ENCODE measurements at regions not wholly inside any gene's neighbourhood (a gene's known extent, or its start where the extent isn't known, plus 50 kb on each side); places are given as distances from the start of the nearest gene placed in this dataset.

DNA sequence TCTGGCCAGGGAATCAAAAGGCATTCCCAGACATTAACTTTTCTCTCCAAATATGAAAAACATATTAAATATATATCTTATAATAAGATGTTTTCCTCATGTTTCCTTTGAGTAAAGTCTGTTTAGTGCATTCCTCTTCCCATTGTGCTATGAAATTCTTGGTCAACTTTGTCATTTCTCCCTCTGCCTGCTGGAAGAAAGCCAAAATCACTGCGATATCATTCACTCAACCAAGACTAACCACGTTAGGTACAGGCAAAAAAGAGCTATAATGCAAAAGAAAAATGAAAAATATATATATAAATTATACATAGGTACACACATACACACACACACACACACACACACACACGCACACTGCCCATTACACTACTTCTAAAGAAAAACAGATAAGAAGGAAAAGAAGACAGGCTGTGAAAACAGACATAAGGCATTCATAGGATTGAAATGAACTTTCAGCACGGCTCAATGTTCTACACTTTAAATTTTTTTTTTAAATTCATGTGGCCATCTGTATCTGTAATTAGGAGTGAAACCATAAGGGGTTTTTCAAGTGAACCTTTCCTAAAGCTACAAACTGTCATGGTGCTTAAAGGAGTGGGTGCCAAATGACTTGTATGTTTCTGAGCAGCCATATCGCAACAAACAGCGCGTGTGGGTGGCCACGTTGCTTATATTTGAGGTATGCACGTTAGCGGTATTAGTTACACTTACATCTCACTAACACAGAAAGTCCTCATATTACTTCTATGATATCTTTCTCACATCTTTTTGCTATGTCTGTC, 71.6 kb upstream of the PSMD7 start:
- no peak for DNase-seq (ENCODE audit: low spot score)
- Histone ChIP-seq H3K9me3 (ENCODE audit: low read length) (no peaks in the 10 kb centered on the region), H3K79me2 (ENCODE audit: insufficient read depth, low read depth, low read length) (no peaks in the 10 kb centered on the region), H3K4me3 (ENCODE audit: low read depth, low read length, poor library complexity, severe bottlenecking) (no peak overlapping the region), H3K4me1 (ENCODE audit: insufficient read depth, low read length, poor library complexity, severe bottlenecking) (no peaks in the 10 kb centered on the region), H4K20me1 (ENCODE audit: insufficient read depth, low read length) (no peaks in the 10 kb centered on the region), H3K27ac (ENCODE audit: low read depth, low read length, poor library complexity, severe bottlenecking) (no peak overlapping the region), H3K4me2 (ENCODE audit: low read length) (no peak overlapping the region), H2AFZ (ENCODE audit: low read length) (no peak overlapping the region), H3K9me2 (ENCODE audit: insufficient read depth, low read length) (no peaks in the 10 kb centered on the region), H3K36me3 (ENCODE audit: insufficient read depth, low read length) (no peaks in the 10 kb centered on the region)
- ChIA-PET POLR2A (interaction anchor here (0.6 kb wide), 2 partner anchors 20 to 297 kb away, joined by 4 read pairs; no protein-coding TSS in a partner anchor), CTCF (ENCODE audit: unreplicated experiment) (no interaction called here)
- TF ChIP-seq EZH2phosphoT487 (IDR thresholded peaks at IDR 0.05; ENCODE audit: borderline replicate concordance, low read depth, low read length) = no peak
- no peak for TF ChIP-seq CTCF (conservative IDR thresholded peaks at IDR 0.05; ENCODE audit: low read length)
- intact Hi-C loops (cut with micrococcal nuclease; ENCODE audit: unreplicated experiment) = no loop called here
- no TSS peak for BruUV-seq (replicated peaks)

GRCh38 chr16:74221828-74222227, 74.8 kb upstream of the PSMD7 start:
- no peaks in the 10 kb centered on the region for H3K36me3 ChIP-seq (ENCODE audit: insufficient read depth, low read length)
- intact Hi-C loops (cut with micrococcal nuclease; ENCODE audit: unreplicated experiment) = no loop called here
- BruUV-seq (replicated peaks) = no TSS peak
- H3K4me2 ChIP-seq (ENCODE audit: low read length) = no peak overlapping the region
- CTCF ChIA-PET (ENCODE audit: unreplicated experiment) = no interaction called here
- H3K79me2 ChIP-seq (ENCODE audit: insufficient read depth, low read depth, low read length) = no peaks in the 10 kb centered on the region
- TF ChIP-seq EZH2phosphoT487 (IDR thresholded peaks at IDR 0.05; ENCODE audit: borderline replicate concordance, low read depth, low read length) (no peak), CTCF (conservative IDR thresholded peaks at IDR 0.05; ENCODE audit: low read length) (no peak)
- no peak overlapping the region for H3K27ac ChIP-seq (ENCODE audit: low read depth, low read length, poor library complexity, severe bottlenecking)
- no peak for DNase-seq (ENCODE audit: low spot score)
- H3K4me1 ChIP-seq (ENCODE audit: insufficient read depth, low read length, poor library complexity, severe bottlenecking) = no peaks in the 10 kb centered on the region
- no peak overlapping the region for H3K4me3 ChIP-seq (ENCODE audit: low read depth, low read length, poor library complexity, severe bottlenecking)
- no peak overlapping the region for H2AFZ ChIP-seq (ENCODE audit: low read length)
- H3K9me2 ChIP-seq (ENCODE audit: insufficient read depth, low read length) = no peaks in the 10 kb centered on the region
- no peaks in the 10 kb centered on the region for H4K20me1 ChIP-seq (ENCODE audit: insufficient read depth, low read length)
- POLR2A ChIA-PET = interaction anchor here (1.4 kb wide), 1 partner anchor 72 kb away, joined by 3 read pairs; no protein-coding TSS in a partner anchor
- no peaks in the 10 kb centered on the region for H3K9me3 ChIP-seq (ENCODE audit: low read length)

DNA sequence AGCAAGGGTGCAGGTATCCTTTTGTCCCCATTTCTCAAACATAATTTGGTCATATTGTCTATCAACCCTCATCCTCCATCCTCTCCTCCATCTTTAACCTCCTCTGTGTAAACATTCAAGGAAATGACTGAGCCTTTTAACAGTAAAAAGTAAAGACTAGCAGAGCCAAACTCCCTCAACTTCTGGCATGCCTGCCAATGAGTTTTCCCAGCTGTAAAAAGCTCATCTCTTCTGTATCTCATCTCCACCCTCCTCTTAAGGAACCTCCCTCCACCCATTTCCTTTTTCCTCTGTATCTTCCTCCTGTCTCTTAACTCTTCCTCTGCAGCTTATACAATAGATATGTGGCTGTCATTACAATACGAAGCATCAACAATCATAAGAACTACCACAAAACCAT, 76.9 kb upstream of the PSMD7 start:
- Histone ChIP-seq H2AFZ (ENCODE audit: low read length) (no peak overlapping the region), H3K4me1 (ENCODE audit: insufficient read depth, low read length, poor library complexity, severe bottlenecking) (no peaks in the 10 kb centered on the region), H4K20me1 (ENCODE audit: insufficient read depth, low read length) (no peaks in the 10 kb centered on the region), H3K79me2 (ENCODE audit: insufficient read depth, low read depth, low read length) (no peaks in the 10 kb centered on the region), H3K4me3 (ENCODE audit: low read depth, low read length, poor library complexity, severe bottlenecking) (no peak overlapping the region), H3K9me3 (ENCODE audit: low read length) (no peaks in the 10 kb centered on the region), H3K27ac (ENCODE audit: low read depth, low read length, poor library complexity, severe bottlenecking) (no peak overlapping the region), H3K36me3 (ENCODE audit: insufficient read depth, low read length) (no peaks in the 10 kb centered on the region), H3K9me2 (ENCODE audit: insufficient read depth, low read length) (no peaks in the 10 kb centered on the region), H3K4me2 (ENCODE audit: low read length) (no peak overlapping the region)
- TF ChIP-seq EZH2phosphoT487 (IDR thresholded peaks at IDR 0.05; ENCODE audit: borderline replicate concordance, low read depth, low read length) (no peak), CTCF (conservative IDR thresholded peaks at IDR 0.05; ENCODE audit: low read length) (no peak)
- BruUV-seq (replicated peaks) = no TSS peak
- CTCF ChIA-PET (ENCODE audit: unreplicated experiment) = no interaction called here
- intact Hi-C loops (cut with micrococcal nuclease; ENCODE audit: unreplicated experiment) = no loop called here
- no peak for DNase-seq (ENCODE audit: low spot score)
- POLR2A ChIA-PET = no interaction called here

Data from OCI-LY7 (cell line).